Tongue (tissue), 1 donor: ENCODE measurements at regions not wholly inside any gene's neighbourhood (a gene's known extent, or its start where the extent isn't known, plus 50 kb on each side); places are given as distances from the start of the nearest gene placed in this dataset.
"Not testable (repeated sequence)": the region's sequence is repeated elsewhere in the genome, so short reads cannot be mapped to it uniquely, and the experiment has no call there.

Experiments
- DNase-seq: peaks from one replicate; pipeline ENCODE4 v3.0.0-alpha.2; 2015

- not testable (repeated sequence) for DNase-seq
These were observed 207.0 kb downstream of the FAM72C start for GRCh38 chr1:143764831-143765230.

GRCh38 chr1:143760366-143760765, 211.4 kb downstream of the FAM72C start:
- DNase-seq = not testable (repeated sequence)

DNA sequence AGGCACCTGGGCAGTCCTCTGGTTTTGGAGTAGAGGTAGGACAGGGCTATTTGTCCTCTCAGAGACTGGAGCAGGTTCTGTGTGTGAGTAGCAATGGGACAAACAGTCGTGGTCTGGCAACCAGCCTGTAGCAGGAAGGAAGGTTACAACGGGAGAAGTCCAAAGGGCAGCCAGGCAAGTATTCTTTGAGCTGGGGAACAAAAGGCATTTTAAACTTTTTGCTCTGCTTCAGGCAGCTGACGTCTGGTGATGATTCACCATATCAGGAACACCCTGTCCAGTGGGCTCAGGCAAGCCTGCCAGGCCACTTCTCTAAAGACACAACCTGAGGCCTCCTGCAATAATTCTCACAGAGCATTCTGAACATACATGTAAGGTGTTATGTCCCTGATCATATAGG, 215.8 kb downstream of the FAM72C start:
- DNase-seq = not testable (repeated sequence)

- no peak for DNase-seq
These were observed 222.9 kb downstream of the FAM72C start for GRCh38 chr1:143748906-143749305.

DNA sequence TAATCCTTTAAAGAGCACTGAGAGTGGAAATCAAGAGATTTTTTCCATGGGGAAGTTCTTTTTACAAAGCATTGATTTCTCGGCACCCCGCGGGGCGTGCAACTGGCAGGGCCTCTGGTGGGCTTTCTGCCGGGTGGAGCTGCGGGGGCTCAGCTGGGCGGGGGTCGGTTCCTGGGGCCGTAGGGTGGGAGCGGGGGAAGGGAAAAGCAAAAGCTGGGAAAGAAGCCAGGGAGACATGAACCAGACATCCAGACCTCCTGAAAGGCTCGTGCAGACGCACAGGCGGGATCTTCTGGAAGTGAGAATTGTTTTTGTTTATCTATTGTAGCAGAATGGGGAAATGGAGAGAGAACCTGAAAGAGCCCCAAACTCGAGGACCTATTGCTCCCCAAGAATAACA, 235.2 kb downstream of the FAM72C start:
- DNase-seq = no peak

DNA sequence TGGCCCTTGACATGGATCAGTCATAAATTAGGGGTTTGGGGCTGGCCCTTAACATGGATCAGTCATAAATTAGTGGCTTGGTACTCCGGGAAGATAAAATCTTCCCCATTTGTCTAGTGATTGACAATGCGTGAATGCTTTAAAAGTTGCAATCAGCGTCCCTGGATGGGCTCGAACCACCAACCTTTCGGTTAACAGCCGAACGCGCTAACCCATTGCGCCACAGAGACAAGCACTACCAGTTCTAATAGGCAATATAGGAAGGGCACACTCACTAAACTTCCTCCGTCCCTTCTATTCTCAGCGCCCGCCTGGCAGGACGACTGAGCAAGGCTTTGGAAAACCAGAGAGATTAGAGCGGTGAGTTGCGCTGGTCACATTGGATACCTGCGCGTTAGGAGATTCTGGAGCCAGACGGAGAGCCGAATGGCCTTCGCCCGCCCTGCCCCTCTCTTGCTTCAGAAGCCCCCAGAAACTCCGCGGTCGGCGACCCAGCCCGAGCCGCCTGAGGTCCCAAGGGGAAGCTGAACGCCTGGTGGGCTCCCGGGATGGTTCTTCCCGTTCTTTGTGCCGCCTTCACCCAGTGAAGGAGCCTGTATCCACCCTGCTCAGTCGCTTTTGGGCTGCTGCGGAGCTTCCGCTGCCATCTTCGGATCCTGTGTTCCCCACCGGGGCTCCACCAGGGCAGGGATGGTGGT, 235.9 kb downstream of the FAM72C start:
- DNase-seq = no peak

DNA sequence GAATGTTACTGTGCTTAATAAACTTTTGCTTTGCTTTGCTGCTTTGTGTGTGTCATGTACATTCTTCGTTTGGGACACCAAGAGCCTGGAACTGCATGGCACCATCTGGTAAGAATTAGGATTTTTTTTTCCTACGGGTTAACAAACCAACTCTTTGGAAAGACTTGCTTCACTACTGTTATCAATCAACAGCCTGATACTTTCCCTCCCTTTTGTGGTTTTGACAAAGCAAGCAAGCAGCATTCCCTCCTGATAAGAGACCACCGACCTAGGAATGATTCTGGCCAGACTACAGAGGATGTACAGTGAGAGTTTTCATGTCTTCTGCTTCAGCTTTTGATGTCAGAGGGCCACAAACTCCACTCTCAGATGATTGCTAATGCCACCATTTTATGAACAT, 237.5 kb downstream of the FAM72C start:
- not testable (repeated sequence) for DNase-seq

- DNase-seq = not testable (repeated sequence)
These were observed 240.9 kb downstream of the FAM72C start for GRCh38 chr1:143730890-143731289.

DNA sequence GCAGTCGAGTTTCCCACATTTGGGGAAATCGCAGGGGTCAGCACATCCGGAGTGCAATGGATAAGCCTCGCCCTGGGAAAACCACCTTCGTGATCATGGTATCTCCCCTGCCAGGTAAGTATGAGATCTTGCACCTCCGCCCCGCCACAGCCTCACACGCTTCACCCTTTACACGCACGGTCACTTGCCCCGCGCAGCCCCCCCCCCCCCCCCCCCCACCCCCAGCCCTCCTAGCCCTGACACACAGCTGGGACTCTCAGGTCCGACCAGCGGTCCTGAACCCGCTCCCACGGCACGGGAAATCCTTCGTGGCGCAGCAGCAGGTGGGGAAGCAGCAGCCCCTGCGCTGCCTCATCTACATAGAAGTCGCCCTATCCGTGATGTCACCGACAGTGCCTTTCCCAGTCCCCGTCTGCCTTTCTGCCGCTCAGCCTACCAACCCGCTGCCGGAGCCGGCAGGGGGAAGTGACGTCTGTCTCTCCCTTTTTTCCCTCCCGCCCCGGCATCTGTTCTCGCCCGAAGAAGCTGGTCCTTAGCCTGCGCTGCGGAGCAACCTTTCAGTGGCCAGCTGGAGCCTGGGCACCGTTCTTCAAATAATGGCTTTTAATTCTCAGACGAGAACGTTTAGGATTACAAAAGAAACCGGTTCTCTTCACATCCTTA, 242.2 kb downstream of the FAM72C start:
- DNase-seq = not testable (repeated sequence)

DNA sequence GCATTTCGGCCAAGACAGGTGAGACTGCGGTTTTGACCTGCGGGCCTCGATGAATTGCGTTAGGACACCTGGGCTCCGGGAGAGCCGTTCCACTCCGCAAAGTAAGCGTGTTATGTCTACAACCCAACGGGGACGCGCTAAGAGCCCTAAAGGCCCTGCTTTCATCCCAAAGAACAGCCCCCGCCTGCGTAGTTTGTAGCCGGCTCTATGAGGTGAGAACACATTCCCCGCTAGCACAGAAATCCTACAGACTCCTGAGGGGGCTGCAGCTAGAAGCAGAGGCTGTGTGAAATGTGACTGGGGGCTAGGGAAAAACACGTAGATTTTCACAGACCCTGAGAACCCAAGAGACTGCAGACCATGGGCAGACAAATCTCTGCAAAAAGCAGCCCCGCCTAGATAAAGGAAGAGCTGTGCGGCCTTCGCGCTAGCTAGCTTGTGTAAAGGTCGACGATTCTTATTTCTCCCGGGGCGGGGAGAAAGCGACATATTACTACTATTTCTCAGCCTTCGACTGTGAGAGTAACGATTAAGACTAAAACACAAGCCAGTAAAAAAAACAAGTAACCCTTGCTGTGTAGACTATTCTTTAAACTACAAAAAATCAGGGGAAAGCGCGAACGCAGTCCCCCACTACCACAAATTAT, 242.9 kb downstream of the FAM72C start:
- not testable (repeated sequence) for DNase-seq

DNA sequence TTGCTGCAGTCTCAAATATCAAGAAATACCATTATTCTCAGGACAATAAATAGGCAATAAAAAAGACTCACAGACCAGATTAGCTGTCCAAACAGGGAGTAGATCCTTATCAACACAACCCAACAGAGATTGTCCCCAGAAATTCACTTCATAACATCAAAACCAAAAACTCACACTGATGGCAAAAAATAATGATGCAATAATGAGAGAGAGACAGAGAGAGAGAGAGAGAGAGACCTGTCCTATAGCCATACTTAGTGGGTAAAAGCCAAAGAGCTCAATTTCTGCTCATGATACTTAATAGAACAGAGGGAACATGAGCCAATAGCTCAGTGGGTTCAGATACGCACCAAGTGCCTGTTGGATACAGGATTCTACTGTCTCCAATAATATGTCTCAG, 244.5 kb downstream of the FAM72C start:
- no peak for DNase-seq

GRCh38 chr1:143721024-143721373, 250.8 kb downstream of the FAM72C start:
- no peak for DNase-seq

DNA sequence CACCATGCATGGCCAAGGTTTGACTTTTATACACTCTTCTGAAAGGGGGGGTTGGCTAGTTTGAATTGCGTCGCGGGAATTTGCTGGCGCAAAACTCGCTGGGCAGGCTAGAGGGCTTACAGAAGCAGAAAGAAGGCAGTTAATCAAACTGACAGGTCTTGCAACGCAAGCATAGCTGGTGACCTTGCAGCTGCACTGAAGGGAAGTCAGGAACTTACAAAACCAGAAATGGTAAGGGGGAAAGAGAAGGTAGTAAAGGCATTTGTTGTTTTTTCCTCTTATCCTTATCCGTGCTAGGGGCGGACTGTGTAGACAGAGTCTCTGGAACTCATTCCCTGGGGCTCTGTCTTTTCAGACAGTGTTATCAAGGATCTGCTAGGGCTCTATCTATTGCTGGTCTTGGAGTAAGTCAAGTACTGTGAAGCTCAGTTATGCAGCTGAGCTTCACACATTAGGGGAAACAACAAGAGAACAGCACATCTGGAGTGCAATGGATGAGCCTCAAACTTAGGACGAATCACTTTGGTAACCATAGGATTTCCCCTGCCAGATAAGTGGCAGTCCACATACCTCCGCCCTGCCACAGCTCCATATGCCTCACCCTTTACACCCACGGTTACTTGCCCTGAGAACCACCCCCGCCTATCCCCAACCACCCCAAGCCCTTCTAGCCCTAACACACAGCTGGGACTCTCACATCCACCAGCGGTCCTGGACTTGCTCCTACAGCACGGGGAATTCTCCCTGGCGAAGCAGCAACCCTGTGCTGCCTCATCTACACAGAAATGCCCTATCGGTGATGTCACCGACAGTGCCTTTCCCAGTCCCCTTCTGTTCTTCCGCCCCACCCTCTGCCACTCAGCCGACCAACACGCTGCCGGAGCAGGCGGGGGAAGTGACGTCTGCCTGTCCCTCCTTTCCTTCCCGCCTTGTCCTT, 251.4 kb downstream of the FAM72C start:
- DNase-seq = peak; percentile 12

DNA sequence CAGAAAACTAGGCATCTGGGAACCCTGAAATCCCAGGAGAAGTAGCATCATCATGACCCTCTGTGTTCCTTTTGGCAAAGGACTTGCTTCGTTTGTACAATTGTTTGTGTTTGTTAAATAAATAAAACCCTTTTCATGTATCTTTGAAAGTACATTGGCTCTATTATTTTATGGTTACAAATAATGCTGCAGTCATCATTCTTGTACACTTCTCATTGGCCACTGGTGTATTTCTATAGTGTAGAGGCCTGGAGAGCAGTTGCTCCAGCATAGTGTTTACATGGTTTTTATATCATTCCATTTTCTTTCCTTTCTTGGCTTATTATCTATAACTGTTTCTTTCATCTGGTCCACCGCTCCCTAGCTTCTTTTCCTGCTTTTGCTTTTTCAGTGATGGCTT, 253.3 kb downstream of the FAM72C start:
- DNase-seq = no peak

DNA sequence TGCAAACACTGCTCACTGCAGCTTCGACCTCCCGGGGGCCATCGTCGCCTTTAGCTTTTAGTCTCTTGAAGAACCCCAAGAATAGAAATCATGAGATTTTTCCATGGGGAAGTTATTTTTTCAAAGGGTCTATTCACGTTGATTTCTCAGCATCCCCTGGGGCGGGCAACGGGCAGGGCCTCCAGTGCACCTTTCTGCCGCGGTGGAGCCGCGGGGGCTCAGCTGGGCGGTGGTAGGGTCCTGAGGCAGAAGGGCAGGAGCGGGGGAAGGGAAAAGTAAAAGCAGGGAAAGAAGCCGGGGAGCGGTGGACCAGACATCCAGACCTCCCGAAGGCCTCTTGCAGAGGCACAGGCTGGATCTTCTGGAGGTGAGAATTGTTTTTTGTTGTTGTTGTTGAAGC, 253.8 kb downstream of the FAM72C start:
- DNase-seq = no peak

DNA sequence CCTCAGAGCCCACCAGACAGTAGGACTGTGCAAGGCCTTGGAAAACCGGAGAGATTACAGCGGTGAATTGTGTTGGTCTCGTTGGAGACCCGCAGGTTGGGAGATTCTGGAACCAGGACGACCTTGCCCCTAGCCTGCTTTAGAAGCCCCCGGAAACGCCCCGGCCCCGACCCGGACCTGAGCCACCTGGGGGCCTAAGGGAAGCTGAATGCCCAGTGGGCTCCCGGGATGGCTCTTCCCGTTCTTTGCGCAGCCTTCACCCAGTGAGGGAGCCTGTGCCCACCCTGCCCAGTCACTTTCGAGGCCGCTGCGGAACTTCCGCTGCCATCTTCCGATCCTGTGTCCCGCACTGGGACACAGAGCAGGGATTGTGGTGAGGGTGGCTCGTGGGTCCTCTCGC, 254.4 kb downstream of the FAM72C start:
- DNase-seq = no peak

DNA sequence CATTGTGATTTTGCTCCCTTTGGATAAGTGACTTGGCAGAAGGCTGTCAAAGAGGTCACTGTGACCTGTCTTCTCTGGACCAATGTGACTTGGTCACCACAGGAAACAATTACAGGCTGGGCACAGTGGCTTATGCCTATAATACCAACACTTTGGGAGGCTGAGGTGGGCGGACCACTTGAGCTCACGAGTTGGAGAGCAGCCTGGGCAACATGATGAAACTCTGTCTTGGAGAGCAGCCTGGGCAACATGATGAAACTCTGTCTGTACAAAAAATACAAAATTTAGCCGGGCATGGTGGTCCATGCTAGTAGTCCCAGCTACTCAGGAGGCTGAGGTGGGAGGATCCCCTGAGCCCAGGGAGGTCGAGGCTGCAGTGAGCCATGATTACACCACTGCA, 256.9 kb downstream of the FAM72C start:
- DNase-seq = not testable (repeated sequence)

DNA sequence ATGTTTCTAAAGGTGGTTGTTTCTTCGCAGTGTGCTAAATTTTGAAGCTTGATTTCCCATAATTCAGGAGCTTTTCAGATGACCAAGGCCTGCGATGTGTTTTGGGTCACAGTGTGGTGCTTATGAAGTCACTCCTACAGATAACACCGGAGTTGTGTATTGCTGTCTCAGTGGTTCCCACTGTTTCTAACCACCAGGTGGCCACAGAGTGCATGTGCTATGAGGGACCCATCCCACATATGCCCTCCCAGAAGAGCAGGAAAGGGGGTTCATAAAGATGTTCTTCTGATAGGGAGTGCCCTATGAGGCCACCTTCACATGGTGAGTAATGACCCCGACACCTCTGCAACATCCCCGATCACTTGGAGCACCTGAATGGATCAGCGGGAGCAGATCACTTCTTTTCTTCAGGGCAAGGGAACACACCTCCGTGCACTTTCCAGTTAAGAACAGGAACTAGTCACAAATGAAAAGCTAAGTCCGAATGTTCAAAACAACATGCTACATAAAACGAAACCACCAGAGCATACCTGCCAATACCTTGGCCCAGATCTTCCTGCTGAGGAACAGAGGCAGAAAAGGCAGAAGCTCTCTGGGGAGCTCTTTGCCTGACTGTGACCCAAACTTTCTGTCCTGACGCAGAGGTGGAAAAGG, 262.1 kb downstream of the FAM72C start:
- not testable (repeated sequence) for DNase-seq

- DNase-seq = not testable (repeated sequence)
These were observed 269.0 kb downstream of the FAM72C start for GRCh38 chr1:143702739-143703138.

GRCh38 chr1:143699731-143700130, 272.1 kb downstream of the FAM72C start:
- no peak for DNase-seq

DNA sequence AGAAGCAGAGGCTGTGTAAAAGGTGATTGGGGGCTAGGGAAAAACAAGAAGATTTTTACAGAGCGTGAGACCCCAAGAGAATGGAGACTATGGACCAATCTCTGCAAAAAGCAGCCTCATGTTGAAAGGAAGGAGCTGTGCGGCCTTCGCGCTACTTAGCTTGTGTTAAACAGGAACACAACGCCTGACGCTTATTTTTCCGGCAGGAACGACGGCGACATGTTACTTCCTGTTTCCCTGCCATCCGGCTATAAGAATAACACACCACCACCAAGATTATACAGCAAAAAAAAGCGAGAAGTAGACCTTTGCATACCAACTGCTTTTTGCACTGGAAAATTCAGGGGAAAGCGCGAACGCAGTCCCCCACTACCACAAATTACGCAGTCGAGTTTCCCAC, 272.7 kb downstream of the FAM72C start:
- DNase-seq = no peak

DNA sequence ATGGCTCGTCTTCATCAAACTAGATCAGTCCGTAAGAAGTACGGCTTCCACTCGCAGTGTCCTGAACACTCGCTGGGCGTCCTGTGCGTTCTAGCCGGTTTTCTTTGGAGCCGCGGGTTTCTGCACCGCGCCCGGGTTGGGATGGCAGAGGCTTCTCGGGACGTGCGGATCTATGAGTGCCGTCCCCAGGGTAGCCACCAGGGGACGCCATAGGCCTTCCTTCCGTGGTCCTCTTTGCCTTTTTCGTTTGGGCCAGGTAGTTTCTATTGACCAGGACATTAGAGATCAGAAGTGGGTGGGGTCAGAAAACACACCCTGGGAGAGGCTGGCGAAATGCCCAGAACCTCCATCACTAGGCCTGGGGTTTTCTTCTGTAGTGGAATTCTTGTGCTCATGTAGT, 273.8 kb downstream of the FAM72C start:
- peak; percentile 1 for DNase-seq
